KG1 (cell line): ENCODE measurements at regions not wholly inside any gene's neighbourhood (a gene's known extent, or its start where the extent isn't known, plus 50 kb on each side); places are given as distances from the start of the nearest gene placed in this dataset.
"Not testable (repeated sequence)": the region's sequence is repeated elsewhere in the genome, so short reads cannot be mapped to it uniquely, and the experiment has no call there.

Experiments used
- DNase-seq: peaks from one replicate; lab custom pipeline; 2025; lab: John Stamatoyannopoulos, UW

DNA sequence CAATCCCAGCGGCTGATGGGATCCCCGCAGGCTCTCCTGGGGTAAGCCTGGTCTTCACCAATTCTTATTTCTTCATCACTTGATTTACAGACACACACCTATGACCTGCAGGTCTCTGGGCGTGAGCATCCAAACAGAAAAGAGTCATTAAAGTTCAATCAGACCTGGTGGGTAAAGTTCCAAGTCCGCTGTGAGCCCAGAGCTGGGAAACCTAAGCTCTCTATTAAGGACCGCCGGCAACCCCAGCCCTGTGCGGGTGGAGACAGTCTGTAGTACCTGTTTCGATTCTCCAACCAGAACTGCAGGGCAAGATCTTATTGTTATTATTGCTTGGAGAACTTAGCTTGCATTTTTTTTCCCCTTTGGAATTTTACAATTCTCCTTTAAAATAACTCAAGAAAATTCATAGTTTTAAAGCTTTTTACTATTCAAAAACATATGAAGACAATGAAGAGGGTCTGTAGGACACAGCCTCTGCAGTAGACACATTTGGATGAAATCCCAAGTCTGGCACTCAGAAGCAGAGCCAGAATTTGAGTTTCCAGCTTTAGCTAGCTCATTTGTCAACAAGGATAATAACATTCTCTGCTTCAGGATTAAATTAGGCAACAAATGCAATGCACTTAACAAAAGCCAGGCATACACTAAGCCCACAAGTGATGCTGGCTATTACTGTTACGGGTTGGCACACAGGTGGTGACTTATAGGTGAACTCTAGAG is 376.4 kb downstream of the INSIG2 start:
- DNase-seq, result no peak

DNA sequence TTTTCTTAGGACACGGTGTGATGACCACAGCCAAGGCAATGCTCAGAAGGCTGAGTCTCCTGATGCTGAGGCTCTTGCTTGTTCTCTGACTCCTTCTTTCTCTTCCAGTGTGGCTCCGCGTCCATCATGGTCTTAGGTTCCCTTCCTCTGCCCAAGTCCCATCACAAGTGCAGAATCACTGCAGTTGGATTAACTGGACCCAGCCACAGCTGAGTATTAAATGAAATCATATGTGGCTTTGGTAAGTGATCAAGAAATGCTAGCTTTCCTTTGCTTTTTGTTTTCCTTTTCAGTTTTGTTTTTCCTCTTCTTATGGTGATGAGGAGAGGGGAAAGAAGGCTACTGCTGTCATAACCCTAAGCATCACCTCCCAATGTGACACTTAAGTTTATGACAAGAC is 375.8 kb downstream of the INSIG2 start:
- no peak for DNase-seq

DNA sequence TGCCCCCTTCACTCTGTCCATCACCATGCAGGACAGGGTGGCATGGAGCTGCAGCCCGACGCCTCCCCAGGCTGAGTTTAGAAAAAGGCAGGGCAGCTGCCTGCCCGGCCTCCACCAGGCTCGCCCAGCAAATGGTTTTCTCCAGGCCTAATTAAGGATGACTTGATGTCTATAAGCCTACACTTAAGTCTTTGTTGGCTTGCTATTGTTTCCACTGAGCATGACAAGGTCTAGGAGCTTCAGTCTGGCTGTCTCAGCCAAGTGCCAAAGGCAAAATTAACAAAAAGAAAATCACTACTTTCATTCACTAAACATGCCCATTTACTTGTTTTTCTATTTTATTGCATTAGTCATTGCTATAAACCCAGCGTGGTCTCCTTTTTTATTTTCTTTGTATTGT is 372.2 kb downstream of the INSIG2 start:
- no peak for DNase-seq

DNA sequence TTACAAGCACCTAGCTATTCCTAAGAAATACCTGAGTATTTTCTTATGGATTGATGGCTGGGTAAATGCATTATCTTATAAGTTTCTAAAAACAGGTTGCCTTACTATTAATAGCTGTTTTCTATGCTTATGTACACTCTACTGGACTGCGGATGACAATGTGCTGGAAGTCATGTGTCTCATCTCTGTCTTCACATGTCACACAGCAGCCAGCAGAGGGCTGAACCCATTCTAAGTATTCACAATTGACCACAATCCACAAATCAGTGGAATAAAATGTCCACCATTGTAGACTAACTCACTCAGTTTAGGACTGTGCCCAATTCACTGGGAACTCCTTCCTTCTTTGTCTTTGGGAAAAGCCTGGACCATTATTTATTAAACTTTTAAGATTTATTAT is 371.2 kb downstream of the INSIG2 start:
- DNase-seq, result no peak

DNA sequence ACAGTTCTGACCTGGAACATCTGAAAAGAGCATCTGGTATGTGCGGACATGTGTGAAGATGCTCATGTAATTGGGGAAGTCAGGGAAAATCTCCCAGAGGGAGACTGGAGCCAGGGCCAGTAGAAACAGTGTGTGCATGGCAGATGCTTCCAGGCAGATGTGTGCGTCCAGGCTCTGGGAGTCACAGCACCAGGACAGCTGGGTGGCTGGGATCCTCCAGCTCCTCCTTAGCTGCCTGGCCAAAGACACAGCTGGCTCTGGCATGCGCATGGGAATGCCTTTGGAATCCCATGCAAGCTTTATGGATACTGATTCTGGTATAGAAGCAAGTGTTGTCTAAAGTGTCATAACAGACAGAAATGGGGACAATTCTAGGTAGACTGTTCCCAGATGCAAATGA is 369.7 kb downstream of the INSIG2 start:
- no peak for DNase-seq

DNA sequence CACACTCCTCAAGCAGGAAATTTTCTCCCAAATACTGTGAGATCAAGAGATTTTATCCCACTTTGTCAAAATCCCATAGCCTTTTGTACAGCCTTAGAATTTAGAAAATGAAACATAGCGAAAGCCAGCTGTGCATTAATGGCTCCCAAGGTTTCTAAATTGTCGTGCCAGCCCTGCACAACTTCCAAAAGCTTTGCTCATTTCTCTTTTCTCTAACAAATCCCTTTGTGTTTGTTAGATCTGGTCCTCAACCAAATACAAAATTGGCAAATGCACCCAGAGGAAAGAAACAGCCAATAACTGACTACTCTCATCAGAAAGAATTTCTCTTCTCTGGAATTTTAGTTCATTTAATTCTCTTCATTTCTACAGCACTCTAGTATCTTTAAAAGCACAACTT is 361.1 kb downstream of the INSIG2 start:
- DNase-seq, result no peak

DNA sequence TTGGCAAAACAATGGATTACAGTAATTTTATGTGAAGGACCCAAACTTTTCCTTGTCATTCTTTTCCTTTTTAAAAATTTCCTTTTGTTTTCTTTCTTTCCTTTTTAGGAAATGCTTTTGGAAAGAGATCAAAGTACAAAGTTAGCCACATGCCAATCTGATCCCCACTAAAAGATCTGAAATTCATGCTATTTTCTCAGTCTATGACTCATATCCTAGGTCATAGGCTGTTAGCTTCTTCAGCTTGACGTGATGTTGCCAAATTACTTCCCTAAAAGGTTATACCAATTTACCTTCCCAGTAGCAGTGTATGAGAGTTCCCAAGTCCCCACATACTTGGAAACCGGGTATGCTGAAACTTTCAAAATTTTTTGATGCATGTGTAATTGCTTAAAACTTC is 355.3 kb downstream of the INSIG2 start:
- no peak for DNase-seq

DNA sequence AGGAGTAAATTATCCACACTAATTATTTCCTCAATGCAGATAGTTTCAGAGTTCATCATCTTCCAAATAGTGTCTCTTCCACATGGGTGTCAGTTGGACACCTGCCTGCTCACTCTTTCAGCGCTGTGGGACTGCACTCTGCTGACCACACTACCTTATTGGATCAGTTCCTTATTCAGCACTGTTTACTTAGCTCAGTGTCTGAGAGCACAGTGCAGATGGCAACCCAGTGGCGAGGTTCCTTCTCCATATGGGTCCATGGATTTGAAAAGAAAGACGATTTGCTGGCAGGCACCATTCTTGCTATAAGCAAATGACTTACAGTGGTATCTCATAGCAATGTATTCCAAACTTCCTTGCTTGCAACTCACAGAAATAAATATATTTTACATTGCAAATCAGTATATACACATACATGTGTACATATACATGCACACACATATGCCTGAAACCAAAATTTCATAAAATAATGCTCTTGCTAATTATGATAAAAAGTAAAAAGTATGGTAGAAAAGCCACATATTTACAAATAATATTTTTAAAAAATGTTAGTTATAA is 354.8 kb downstream of the INSIG2 start:
- no peak for DNase-seq

DNA sequence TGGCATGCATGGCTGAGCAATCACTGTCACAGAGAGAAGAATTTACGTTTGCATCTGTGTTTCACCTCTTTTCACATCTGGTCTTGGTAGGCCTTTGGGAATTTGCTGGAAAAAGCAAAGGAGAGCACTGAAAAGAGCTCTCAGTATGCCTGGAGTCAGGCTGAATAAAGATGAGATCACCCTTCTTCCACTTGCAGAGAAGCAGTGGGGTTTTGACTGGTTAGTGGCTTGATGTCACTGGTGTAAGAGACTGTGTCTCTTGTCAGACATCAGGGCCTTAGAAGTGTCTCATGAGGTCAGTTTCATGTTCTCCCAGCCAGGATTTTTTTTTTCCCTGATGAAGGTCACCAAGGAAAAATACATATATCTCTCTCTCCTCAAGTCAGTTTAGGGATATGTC is 353.8 kb downstream of the INSIG2 start:
- no peak for DNase-seq

DNA sequence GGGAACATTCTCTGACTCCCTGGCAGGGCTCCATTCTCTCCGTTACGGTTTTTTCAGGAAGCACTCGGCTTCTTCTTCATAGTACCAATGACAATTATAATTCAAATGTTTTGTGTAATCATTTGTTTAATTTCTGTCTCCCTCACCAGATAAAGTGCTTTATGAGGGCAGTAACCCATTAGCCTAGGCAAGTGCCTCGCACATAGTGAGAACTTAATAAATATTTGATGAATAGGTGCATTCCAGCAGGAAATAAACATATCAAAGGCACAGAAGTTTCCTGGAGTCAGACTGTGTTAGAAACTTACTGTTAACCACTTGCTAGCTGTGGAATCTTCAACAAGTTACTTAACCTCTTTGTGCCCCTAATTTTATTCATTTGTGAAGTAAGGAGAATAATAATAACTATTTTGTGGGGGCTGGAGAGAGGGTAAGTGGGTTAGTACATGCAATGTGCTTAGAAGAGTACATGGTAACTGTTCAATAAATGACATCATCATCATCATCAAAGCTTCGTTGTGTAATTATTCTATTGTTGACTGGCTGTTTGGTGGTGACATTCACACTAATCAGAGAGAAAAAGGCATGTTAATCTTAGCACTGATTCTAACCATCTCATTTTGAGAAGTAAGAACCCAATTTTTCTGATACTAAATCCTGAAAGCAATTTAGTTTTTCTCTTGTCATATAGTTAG is 352.3 kb downstream of the INSIG2 start:
- no peak for DNase-seq

DNA sequence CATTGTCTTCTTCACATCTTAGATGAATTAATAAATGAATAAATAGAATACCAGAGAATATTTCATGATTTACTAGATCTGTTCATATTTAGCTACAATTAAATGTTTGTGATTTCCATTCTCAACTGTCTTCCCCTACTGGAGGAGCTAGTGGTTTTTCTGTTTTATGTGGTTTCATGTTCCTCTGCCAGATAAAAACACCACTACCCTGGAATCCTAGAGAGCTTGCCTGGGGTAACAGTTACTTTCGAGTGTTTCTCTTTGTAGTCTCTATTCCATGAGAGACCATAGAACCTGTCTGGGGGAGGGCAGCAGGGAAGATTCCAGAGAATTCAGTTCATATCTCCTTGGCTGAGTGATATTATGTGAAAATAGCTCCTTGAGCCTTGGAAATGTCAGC is 349.2 kb downstream of the INSIG2 start:
- DNase-seq, result no peak

DNA sequence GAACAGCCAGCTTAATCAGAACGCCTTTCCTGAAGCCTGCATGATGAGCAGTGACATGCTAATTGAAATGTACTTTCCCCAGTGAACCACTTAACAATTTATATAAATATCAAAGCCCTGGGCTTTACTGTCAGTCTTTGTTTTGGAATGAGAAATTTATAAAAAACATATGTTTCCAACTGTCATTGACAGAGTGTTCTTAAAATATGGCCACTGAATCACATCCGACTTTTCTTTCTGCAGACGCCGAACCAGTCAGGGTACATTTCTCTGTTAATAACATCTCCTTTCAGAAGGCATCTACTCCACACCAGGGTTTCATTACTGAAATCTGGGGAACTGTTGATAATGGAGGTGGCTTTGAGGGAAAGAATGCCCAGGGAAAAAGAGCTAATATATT is 343.7 kb downstream of the INSIG2 start:
- DNase-seq, result no peak

DNA sequence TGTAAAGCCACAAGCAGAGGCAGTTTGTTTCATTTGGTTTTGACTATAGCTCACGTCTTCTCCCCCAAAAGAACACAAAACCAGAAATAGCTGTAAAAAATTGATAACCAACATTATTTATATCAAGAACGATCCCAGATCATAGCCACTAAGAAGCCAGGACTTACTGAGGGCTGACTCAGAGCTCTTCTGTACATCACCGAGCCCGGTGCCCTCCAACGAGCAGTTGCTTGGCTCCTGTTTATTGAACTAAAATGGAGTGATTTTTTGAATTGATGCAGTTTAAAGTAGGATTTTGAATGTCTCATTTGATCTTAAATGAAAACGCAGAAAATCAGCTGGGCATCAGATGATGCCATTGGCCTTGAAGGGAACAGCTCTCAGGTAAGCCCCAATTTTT is 343.3 kb downstream of the INSIG2 start:
- no peak for DNase-seq

DNA sequence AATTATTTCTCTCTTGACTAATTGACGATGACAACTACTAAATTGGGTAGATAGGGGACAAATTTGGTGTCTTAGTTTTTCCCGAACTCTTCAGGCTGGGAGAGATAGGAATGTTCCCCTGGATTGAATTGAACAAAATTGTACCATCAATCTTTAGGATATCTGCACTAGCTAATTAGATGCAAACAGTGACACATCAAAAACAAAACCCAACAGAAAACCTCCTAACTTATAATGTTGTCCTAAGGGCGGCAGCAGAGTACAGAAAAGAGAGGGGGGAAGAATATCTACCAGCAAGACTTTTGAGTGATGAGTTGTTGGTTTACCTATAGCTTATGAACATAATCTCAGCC is 342.9 kb downstream of the INSIG2 start:
- DNase-seq, result no peak

DNA sequence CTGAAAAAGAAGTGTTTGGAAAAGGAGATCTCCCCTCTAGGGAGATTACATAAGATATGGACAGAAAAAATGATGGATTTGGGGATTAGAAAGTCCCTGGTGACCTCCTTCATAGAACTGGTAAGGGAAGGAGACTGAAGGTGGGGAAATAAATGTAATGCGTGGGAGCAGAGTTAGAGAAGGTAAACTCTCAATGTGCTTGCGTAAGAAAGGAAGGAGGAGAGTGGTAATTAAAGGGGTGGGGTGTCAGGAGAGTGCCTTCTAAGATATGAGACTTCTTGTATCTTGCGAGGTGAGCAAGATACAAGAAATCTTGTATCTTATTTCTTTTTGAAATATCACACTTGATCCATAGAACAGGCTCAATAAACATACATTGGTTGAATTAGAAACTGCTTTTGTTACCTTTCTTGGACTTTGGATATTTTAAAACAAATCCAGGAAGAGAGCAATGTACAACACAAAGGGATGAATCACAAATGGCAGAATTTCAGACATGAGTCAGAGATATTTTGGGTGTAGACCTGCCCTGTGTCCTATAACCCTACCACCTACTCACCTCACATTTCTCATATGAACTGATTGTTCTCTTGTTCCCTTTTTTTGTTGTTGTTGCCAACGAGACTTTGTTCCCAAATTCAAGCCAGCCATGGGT is 342.4 kb downstream of the INSIG2 start:
- DNase-seq, result no peak

DNA sequence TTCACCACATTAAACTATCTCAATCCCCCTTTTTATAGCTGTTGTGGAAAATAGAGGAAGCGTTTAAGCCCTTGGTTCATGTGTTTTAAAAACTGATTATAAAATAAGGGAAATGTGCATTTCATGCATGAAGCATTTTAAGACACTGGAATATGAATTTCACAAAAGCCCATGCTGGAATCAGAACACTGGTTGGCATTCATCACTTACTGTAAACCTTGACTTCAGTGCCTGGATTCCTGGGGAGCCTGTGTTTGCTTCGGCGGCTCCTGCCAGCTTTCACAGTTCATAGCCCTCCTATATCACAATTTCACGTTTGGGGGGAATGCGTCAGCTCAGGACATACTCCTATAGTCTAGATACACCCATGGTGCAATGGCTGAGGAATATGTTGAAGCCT is 336.9 kb downstream of the INSIG2 start:
- no peak for DNase-seq

DNA sequence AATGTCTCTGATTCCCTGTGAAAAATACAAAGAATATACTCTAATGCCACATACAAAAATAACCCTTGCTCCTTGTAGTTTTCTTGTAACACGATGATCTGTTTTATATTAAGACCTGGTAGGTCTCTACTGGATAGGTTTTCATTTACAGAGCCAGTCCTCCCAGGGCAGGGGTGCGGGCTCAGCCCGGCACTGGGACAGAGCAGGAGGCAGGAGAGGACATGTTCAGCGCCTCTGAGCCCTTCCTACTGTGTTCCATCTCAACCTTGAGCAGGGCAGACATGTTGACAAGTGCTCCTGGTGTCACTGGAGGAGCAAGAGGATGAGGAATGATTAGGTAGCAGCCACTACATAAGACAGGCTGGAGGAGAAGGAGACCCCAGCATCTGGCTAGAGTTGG is 335.5 kb downstream of the INSIG2 start:
- no peak for DNase-seq

DNA sequence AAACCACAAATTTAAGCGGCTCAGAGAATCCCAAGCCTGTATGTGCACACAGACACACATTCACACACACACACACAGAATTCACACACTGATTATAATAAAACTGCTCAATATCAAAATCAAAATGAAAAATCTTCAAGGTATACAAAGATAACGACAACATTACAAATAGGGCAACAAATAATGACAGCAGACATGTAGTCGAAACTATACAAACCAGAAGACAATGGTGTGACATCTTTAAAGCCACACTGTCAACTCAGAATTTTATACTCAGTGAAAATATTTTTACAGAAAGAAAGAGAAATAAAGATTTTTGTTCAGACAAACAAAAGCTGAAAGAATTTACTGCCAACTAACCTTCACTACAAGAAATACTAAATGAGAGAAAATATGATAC is 333.4 kb downstream of the INSIG2 start:
- no peak for DNase-seq

DNA sequence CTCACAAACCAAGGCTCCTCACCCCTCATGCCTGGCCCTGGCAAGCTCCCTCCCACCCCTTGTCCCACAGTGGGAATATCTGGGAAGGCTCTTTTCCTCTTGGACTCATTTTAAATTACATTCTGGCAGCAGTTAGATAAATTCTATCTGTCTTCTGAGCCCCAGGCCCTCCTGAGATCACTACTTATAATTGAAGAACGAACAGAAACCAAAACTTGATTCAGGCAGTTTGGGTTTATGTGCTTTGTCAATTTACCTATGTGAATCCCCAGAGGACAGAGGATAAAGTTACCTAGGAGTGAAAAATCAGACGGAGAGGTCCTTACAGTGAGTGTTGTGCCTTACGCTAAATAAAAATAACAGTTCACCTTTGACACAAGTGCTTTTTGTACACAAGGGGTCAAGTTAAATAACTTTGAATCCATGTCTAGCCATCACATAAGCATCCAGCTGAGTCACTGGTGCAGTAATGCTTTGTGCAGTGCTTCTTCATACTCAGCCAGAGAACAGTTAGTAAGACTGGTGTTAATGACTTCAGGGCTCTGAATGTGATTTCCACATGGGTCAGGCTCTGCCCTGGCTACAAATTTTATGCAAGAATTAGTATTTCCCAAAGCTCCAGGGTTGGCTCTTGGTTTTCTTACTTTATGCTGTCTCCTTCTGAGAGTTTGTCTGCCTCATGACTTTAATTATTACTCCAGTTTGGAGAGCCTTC is 329.3 kb downstream of the INSIG2 start:
- no peak for DNase-seq

DNA sequence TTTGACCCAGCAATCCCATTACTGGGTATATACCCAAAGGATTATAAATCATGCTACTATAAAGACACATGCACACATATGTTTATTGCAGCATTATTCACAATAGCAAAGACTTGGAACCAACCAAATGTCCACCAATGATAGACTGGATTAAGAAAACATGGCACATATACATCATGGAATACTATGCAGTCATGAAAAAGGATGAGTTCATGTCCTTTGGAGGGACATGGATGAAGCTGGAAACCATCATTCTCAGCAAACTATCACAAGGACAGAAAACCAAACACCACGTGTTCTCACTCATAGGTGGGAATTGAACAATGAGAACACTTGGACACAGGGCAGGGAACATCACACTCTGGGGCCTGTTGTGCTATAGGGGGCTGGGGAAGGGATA is 326.9 kb downstream of the INSIG2 start:
- DNase-seq, result not testable (repeated sequence)

DNA sequence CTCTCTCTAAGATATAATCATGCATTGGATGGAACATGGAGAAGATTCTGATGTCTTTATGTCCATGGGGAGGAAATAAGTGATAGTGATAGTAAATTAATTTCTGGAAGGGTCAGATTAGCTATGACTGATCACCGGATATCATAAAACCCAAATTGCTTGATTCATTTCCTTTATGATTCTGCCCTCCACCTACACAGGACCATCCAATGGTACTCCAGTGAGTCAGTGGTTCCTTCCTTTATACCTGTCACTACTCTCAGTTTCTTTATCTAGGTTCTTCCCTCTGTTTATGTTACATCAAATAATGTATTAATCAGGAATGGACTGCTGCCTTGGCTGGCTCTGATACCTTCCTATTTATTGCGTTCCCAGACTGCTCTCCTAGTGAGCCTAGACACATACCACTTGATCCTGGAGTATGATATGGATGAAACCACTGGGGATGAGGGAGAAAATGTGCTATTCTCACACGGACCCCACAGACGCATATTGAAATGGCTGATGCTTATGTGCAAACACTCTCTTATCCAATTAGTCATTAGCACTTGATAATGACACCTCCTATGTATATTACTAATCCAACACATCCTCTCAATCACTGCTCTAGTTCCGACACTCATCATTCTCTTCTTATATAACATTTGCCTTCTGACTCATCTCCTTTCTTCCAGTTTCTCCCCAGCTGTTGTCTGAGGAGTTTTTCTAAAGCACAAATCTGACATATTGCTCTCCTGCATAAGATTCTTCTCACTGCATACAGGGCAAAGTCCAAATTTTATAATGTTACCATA is 315.6 kb downstream of the INSIG2 start:
- DNase-seq, result no peak

DNA sequence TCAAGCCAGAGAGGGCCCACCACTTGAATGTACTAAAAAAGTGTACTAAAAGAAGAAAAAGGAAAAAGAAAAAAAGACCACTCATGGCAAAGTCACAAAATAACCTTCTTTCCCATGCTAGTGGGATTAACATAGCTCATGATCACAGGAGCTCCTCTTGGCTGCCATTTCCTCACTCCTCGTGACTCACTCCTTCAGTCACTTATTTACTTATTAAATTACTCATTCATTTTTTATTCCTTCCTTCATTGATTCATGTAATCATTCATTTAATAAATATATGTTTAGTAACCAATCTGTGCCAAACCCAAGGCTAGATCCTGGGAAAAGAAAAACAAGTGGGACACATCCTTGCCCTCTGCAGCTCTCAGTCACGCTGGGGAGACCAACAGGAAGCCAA is 300.5 kb downstream of the INSIG2 start:
- DNase-seq, result no peak
